ENCODE measurements at regions not wholly inside any gene's neighbourhood (a gene's known extent, or its start where the extent isn't known, plus 50 kb on each side); places are given as distances from the start of the nearest gene placed in this dataset.

GRCh38 chr18:40524881-40525280, 1430.2 kb upstream of the PIK3C3 start:
- no peak overlapping the region for H3K4me3 ChIP-seq (ENCODE audit: low read length)
- H3K9me2 ChIP-seq (replicated peaks; ENCODE audit: low read length): no peaks in the 10 kb centered on the region
- H3K27ac ChIP-seq (ENCODE audit: low read length): no peak overlapping the region
- no peaks in the 10 kb centered on the region for H3K4me1 ChIP-seq (ENCODE audit: insufficient read depth, low read length)
- no peaks in the 10 kb centered on the region for H3K79me2 ChIP-seq (ENCODE audit: low read length)
- no peak overlapping the region for H3K4me2 ChIP-seq (ENCODE audit: low read length)
- no peaks in the 10 kb centered on the region for H4K20me1 ChIP-seq (ENCODE audit: low read length)
- no peaks in the 10 kb centered on the region for H3K27me3 ChIP-seq (ENCODE audit: low read length)
- POLR2A ChIA-PET (ENCODE audit: unreplicated experiment): no interaction called here
- ATAC-seq: no peak
- DNase-seq: no peak
- TF ChIP-seq EZH2 (IDR thresholded peaks at IDR 0.05; ENCODE audit: low read length, unreplicated experiment) (no peak), EZH2phosphoT487 (IDR thresholded peaks at IDR 0.05; ENCODE audit: borderline replicate concordance, low read length) (no peak), CTCF (conservative IDR thresholded peaks at IDR 0.05; ENCODE audit: low read depth, low read length) (no peak)
- H3F3A ChIP-seq (ENCODE audit: low read length, unreplicated experiment): no peaks in the 10 kb centered on the region
- no TSS peak for BruUV-seq (replicated peaks)
- H3K9ac ChIP-seq (ENCODE audit: low read length): no peak overlapping the region
- no peaks in the 10 kb centered on the region for H3K36me3 ChIP-seq (ENCODE audit: low read depth, low read length)
- CTCF ChIA-PET: no interaction called here
- H3K9me3 ChIP-seq (ENCODE audit: low read length): no peaks in the 10 kb centered on the region
- H2AFZ ChIP-seq (ENCODE audit: low read length): no peak overlapping the region
- intact Hi-C loops (cut with micrococcal nuclease): loop anchor here (10.0 kb wide), 1 partner anchor 570 kb away; no protein-coding TSS in a partner anchor

GRCh38 chr18:40523287-40523686, 1431.7 kb upstream of the PIK3C3 start:
- H3K36me3 ChIP-seq (ENCODE audit: low read depth, low read length): no peaks in the 10 kb centered on the region
- no peaks in the 10 kb centered on the region for H3K27me3 ChIP-seq (ENCODE audit: low read length)
- H3K4me2 ChIP-seq (ENCODE audit: low read length): no peak overlapping the region
- TF ChIP-seq EZH2 (IDR thresholded peaks at IDR 0.05; ENCODE audit: low read length, unreplicated experiment): no peak
- no peak for TF ChIP-seq CTCF (conservative IDR thresholded peaks at IDR 0.05; ENCODE audit: low read depth, low read length)
- no peak for TF ChIP-seq EZH2phosphoT487 (IDR thresholded peaks at IDR 0.05; ENCODE audit: borderline replicate concordance, low read length)
- DNase-seq: no peak
- ATAC-seq: no peak
- no peak overlapping the region for H3K9ac ChIP-seq (ENCODE audit: low read length)
- ChIA-PET CTCF (no interaction called here), POLR2A (ENCODE audit: unreplicated experiment) (no interaction called here)
- intact Hi-C loops (cut with micrococcal nuclease): loop anchor here (10.0 kb wide), 1 partner anchor 572 kb away; no protein-coding TSS in a partner anchor
- no peaks in the 10 kb centered on the region for H4K20me1 ChIP-seq (ENCODE audit: low read length)
- H3K4me3 ChIP-seq (ENCODE audit: low read length): no peak overlapping the region
- H3K4me1 ChIP-seq (ENCODE audit: insufficient read depth, low read length): no peaks in the 10 kb centered on the region
- H3K9me2 ChIP-seq (replicated peaks; ENCODE audit: low read length): no peaks in the 10 kb centered on the region
- no peaks in the 10 kb centered on the region for H3F3A ChIP-seq (ENCODE audit: low read length, unreplicated experiment)
- H3K79me2 ChIP-seq (ENCODE audit: low read length): no peaks in the 10 kb centered on the region
- H3K9me3 ChIP-seq (ENCODE audit: low read length): no peaks in the 10 kb centered on the region
- no peak overlapping the region for H2AFZ ChIP-seq (ENCODE audit: low read length)
- no TSS peak for BruUV-seq (replicated peaks)
- no peak overlapping the region for H3K27ac ChIP-seq (ENCODE audit: low read length)

- no peak overlapping the region for H2AFZ ChIP-seq (ENCODE audit: low read length)
- H3F3A ChIP-seq (ENCODE audit: low read length, unreplicated experiment): no peaks in the 10 kb centered on the region
- DNase-seq (no peak), ATAC-seq (no peak)
- H3K79me2 ChIP-seq (ENCODE audit: low read length): no peaks in the 10 kb centered on the region
- H3K27ac ChIP-seq (ENCODE audit: low read length): no peak overlapping the region
- ChIA-PET POLR2A (ENCODE audit: unreplicated experiment) (no interaction called here), CTCF (no interaction called here)
- H3K4me1 ChIP-seq (ENCODE audit: insufficient read depth, low read length): no peaks in the 10 kb centered on the region
- no peaks in the 10 kb centered on the region for H3K27me3 ChIP-seq (ENCODE audit: low read length)
- BruUV-seq (replicated peaks): no TSS peak
- no peaks in the 10 kb centered on the region for H3K36me3 ChIP-seq (ENCODE audit: low read depth, low read length)
- H3K9me2 ChIP-seq (replicated peaks; ENCODE audit: low read length): no peaks in the 10 kb centered on the region
- H3K4me3 ChIP-seq (ENCODE audit: low read length): no peak overlapping the region
- H3K9ac ChIP-seq (ENCODE audit: low read length): no peak overlapping the region
- no peak for TF ChIP-seq EZH2phosphoT487 (IDR thresholded peaks at IDR 0.05; ENCODE audit: borderline replicate concordance, low read length)
- TF ChIP-seq EZH2 (IDR thresholded peaks at IDR 0.05; ENCODE audit: low read length, unreplicated experiment): no peak
- no peak for TF ChIP-seq CTCF (conservative IDR thresholded peaks at IDR 0.05; ENCODE audit: low read depth, low read length)
- H3K9me3 ChIP-seq (ENCODE audit: low read length): no peaks in the 10 kb centered on the region
- H4K20me1 ChIP-seq (ENCODE audit: low read length): no peaks in the 10 kb centered on the region
- intact Hi-C loops (cut with micrococcal nuclease): no loop called here
- H3K4me2 ChIP-seq (ENCODE audit: low read length): no peak overlapping the region
Observed at GRCh38 chr18:40501026-40501425, 1454.0 kb upstream of the PIK3C3 start.
